ENCODE measurements at regions not wholly inside any gene's neighbourhood (a gene's known extent, or its start where the extent isn't known, plus 50 kb on each side); places are given as distances from the start of the nearest gene placed in this dataset.
"Not testable (repeated sequence)": the region's sequence is repeated elsewhere in the genome, so short reads cannot be mapped to it uniquely, and the experiment has no call there.

GRCh38 chr14:40463886-40464285, 1031.7 kb upstream of the FBXO33 start:
- DNase-seq = no peak

GRCh38 chr14:40452674-40453073, 1020.4 kb upstream of the FBXO33 start:
- no peak for DNase-seq

GRCh38 chr14:40447017-40447416, 1014.8 kb upstream of the FBXO33 start:
- no peak for DNase-seq

- DNase-seq = no peak
Observed at GRCh38 chr14:40445020-40445419, 1012.8 kb upstream of the FBXO33 start.

GRCh38 chr14:40436551-40436950, 1004.3 kb upstream of the FBXO33 start:
- DNase-seq = no peak

GRCh38 chr14:40417777-40418401, 985.7 kb upstream of the FBXO33 start:
- DNase-seq = peak; percentile 68

GRCh38 chr14:40416565-40416964, 984.3 kb upstream of the FBXO33 start:
- no peak for DNase-seq

GRCh38 chr14:40414386-40414785, 982.2 kb upstream of the FBXO33 start:
- DNase-seq = no peak

GRCh38 chr14:40413136-40413535, 980.9 kb upstream of the FBXO33 start:
- no peak for DNase-seq

- no peak for DNase-seq
Observed at GRCh38 chr14:40410708-40411107, 978.5 kb upstream of the FBXO33 start.

- no peak for DNase-seq
Observed at GRCh38 chr14:40402957-40403356, 970.7 kb upstream of the FBXO33 start.

- no peak for DNase-seq
Observed at GRCh38 chr14:40398981-40399380, 966.7 kb upstream of the FBXO33 start.

GRCh38 chr14:40394634-40395340, 962.6 kb upstream of the FBXO33 start:
- no peak for DNase-seq

- DNase-seq = no peak
Observed at GRCh38 chr14:40393143-40393542, 960.9 kb upstream of the FBXO33 start.

- DNase-seq = no peak
Observed at GRCh38 chr14:40386433-40386832, 954.2 kb upstream of the FBXO33 start.

GRCh38 chr14:40374221-40374620, 942.0 kb upstream of the FBXO33 start:
- DNase-seq = no peak

- DNase-seq = no peak
Observed at GRCh38 chr14:40371011-40371410, 938.8 kb upstream of the FBXO33 start.

- no peak for DNase-seq
Observed at GRCh38 chr14:40368314-40368713, 936.1 kb upstream of the FBXO33 start.

GRCh38 chr14:40367717-40368116, 935.5 kb upstream of the FBXO33 start:
- DNase-seq = no peak

GRCh38 chr14:40365305-40365704, 933.1 kb upstream of the FBXO33 start:
- DNase-seq = no peak

- no peak for DNase-seq
Observed at GRCh38 chr14:40362856-40363255, 930.6 kb upstream of the FBXO33 start.

- no peak for DNase-seq
Observed at GRCh38 chr14:40354754-40355153, 922.5 kb upstream of the FBXO33 start.

- not testable (repeated sequence) for DNase-seq
Observed at GRCh38 chr14:40348104-40348503, 915.9 kb upstream of the FBXO33 start.

GRCh38 chr14:40347675-40348074, 915.4 kb upstream of the FBXO33 start:
- no peak for DNase-seq

- DNase-seq = no peak
Observed at GRCh38 chr14:40346275-40346674, 914.0 kb upstream of the FBXO33 start.
